GM12891 (cell line): ENCODE measurements at regions not wholly inside any gene's neighbourhood (a gene's known extent, or its start where the extent isn't known, plus 50 kb on each side); places are given as distances from the start of the nearest gene placed in this dataset.
A peak's percentile ranks its signal among the peaks of the same experiment; 100 is the strongest.
"Not testable (repeated sequence)": the region's sequence is repeated elsewhere in the genome, so short reads cannot be mapped to it uniquely, and the experiment has no call there.

Experiments
- DNase-seq: peaks from one replicate; pipeline ENCODE4 v3.0.0; 2011; ENCODE audit warnings: low spot score; ENCODE audit not compliant: insufficient read length
- FAIRE-seq: peaks from 2 replicates; lab custom pipeline; 2011; peaks lifted over from hg19 to GRCh38; lab: Jason Lieb, UNC
- PAX5 ChIP-seq: IDR thresholded peaks from 2 replicates; pipeline ENCODE4 v1.6.1; 2011; ENCODE audit warnings: low read length, moderate library complexity, mild to moderate bottlenecking; ENCODE audit not compliant: insufficient read depth, severe bottlenecking
- POLR2A ChIP-seq: IDR thresholded peaks from 2 replicates; pipeline ENCODE4 v1.6.1; 2011; ENCODE audit warnings: low read depth, low read length, control low read depth
- POLR2AphosphoS5 ChIP-seq: IDR thresholded peaks from 2 replicates; pipeline ENCODE4 v1.6.1; 2011; ENCODE audit warnings: low read depth, low read length, control low read depth
- POU2F2 ChIP-seq: IDR thresholded peaks from 2 replicates; pipeline ENCODE4 v1.6.1; 2011; ENCODE audit warnings: low read depth, mild to moderate bottlenecking, control low read depth, low read length, moderate library complexity
- SPI1 ChIP-seq: IDR thresholded peaks from 2 replicates; pipeline ENCODE4 v1.6.1; 2011; ENCODE audit warnings: low read depth, low read length, control low read depth
- TAF1 ChIP-seq: IDR thresholded peaks from 2 replicates; pipeline ENCODE4 v1.6.1; 2011; ENCODE audit warnings: low read depth, low read length, control low read depth

- peak; percentile 13 for DNase-seq
- FAIRE-seq = peak; percentile 81
- TF ChIP-seq PAX5 = no peak
- no peak for TF ChIP-seq POLR2AphosphoS5
- no peak for TF ChIP-seq SPI1
- TF ChIP-seq TAF1 = no peak
- no peak for TF ChIP-seq POU2F2
- TF ChIP-seq POLR2A = no peak
These were observed 831.8 kb downstream of the TAF11L14 start for GRCh38 chr5:18465833-18466681.

GRCh38 chr5:18466731-18467130 lies 832.5 kb downstream of the TAF11L14 start:
- TF ChIP-seq POU2F2 = no peak
- TF ChIP-seq TAF1 = no peak
- no peak for TF ChIP-seq POLR2AphosphoS5
- TF ChIP-seq PAX5 = no peak
- no peak for TF ChIP-seq POLR2A
- no peak for TF ChIP-seq SPI1
- DNase-seq (no peak), FAIRE-seq (no peak)

- not testable (repeated sequence) for DNase-seq, FAIRE-seq
These were observed 837.5 kb downstream of the TAF11L14 start for GRCh38 chr5:18471791-18472190.

GRCh38 chr5:18483451-18483850 lies 849.2 kb downstream of the TAF11L14 start:
- DNase-seq (no peak), FAIRE-seq (no peak)
- TF ChIP-seq POLR2AphosphoS5 (no peak), POLR2A (no peak), TAF1 (no peak), SPI1 (no peak), PAX5 (no peak), POU2F2 (no peak)

- TF ChIP-seq POU2F2 (no peak), POLR2AphosphoS5 (no peak), PAX5 (no peak)
- FAIRE-seq (no peak), DNase-seq (no peak)
These were observed 853.7 kb downstream of the TAF11L14 start for GRCh38 chr5:18487928-18488480.

- FAIRE-seq (no peak), DNase-seq (no peak)
- TF ChIP-seq POU2F2 (no peak), SPI1 (no peak), PAX5 (no peak), TAF1 (no peak), POLR2AphosphoS5 (no peak), POLR2A (no peak)
These were observed 855.4 kb downstream of the TAF11L14 start for GRCh38 chr5:18489703-18490102.

- FAIRE-seq = no peak
- TF ChIP-seq POLR2A (no peak), PAX5 (no peak), TAF1 (no peak), POLR2AphosphoS5 (no peak), POU2F2 (no peak), SPI1 (no peak)
- DNase-seq = no peak
These were observed 857.1 kb downstream of the TAF11L14 start for GRCh38 chr5:18491349-18491748.

GRCh38 chr5:18495157-18495556 lies 860.9 kb downstream of the TAF11L14 start:
- DNase-seq = no peak
- FAIRE-seq = no peak
- TF ChIP-seq TAF1 (no peak), SPI1 (no peak), POLR2AphosphoS5 (no peak), POLR2A (no peak), PAX5 (no peak), POU2F2 (no peak)

- FAIRE-seq (no peak), DNase-seq (no peak)
- TF ChIP-seq POLR2AphosphoS5 = no peak
- no peak for TF ChIP-seq POU2F2
- TF ChIP-seq SPI1 = no peak
- TF ChIP-seq PAX5 = no peak
- no peak for TF ChIP-seq TAF1
- no peak for TF ChIP-seq POLR2A
These were observed 861.8 kb downstream of the TAF11L14 start for GRCh38 chr5:18496041-18496440.

- DNase-seq (no peak), FAIRE-seq (no peak)
- TF ChIP-seq SPI1 (no peak), POLR2A (no peak), POU2F2 (no peak), POLR2AphosphoS5 (no peak), PAX5 (no peak), TAF1 (no peak)
These were observed 862.8 kb downstream of the TAF11L14 start for GRCh38 chr5:18497089-18497488.
